Activated T-cell treated with anti-CD3 and anti-CD28 coated beads, Interleukin-2, amount 50 U/mL, for 72 hours (primary cell): ENCODE measurements at regions not wholly inside any gene's neighbourhood (a gene's known extent, or its start where the extent isn't known, plus 50 kb on each side); places are given as distances from the start of the nearest gene placed in this dataset.

Experiments
- ATAC-seq, 2 donors: fragments of 150-1000 bp; cut with Tn5 transposase; replicated peaks in 1 of 2; 2 replicates each; pipeline ENCODE4 v1.10.0; 2021; ENCODE audit warnings: moderate library complexity in 2 of 2, mild to moderate bottlenecking in 1 of 2
- DNase-seq, 2 donors: peaks; one replicate each; pipeline ENCODE4 v3.0.0; 2021 to 2022; ENCODE audit warnings: mixed read lengths in 1 of 2
- H3K27ac Mint-ChIP-seq: one replicate; pipeline ENCODE4 v1.8.0; 2022; ENCODE audit warnings: mild to moderate bottlenecking, moderate library complexity, mixed read lengths
- H3K27me3 Mint-ChIP-seq: one replicate; pipeline ENCODE4 v1.8.0; 2022; ENCODE audit warnings: low read depth, mixed read lengths
- H3K36me3 Mint-ChIP-seq, 2 donors: one replicate each; pipeline ENCODE4 v1.8.0; 2022; ENCODE audit warnings: mixed read lengths in 2 of 2, mild to moderate bottlenecking in 1 of 2; ENCODE audit not compliant: insufficient read depth in 2 of 2
- H3K4me1 Mint-ChIP-seq: one replicate; pipeline ENCODE4 v1.8.0; 2022; ENCODE audit warnings: low read depth, mixed read lengths
- H3K4me3 Mint-ChIP-seq, 2 donors: one replicate each; pipeline ENCODE4 v1.8.0; 2022; ENCODE audit warnings: mild to moderate bottlenecking in 2 of 2, mixed read lengths in 2 of 2, moderate library complexity in 2 of 2
- H3K9me3 Mint-ChIP-seq, 2 donors: one replicate each; pipeline ENCODE4 v1.8.0; 2022; ENCODE audit warnings: mixed read lengths in 2 of 2

GRCh38 chrX:130974323-130974722 lies 71.3 kb upstream of the ENOX2 start:
- peaks cover 22% of the 10 kb centered on the region for H3K27me3 Mint-ChIP-seq
- ATAC-seq (no peak), DNase-seq (no peak)
- no peaks in the 10 kb centered on the region for H3K36me3 Mint-ChIP-seq
- no peak overlapping the region for H3K4me3 Mint-ChIP-seq
- H3K4me1 Mint-ChIP-seq: no peaks in the 10 kb centered on the region
- no peaks in the 10 kb centered on the region for H3K9me3 Mint-ChIP-seq
- H3K27ac Mint-ChIP-seq: no peak overlapping the region

GRCh38 chrX:130975947-130976346 lies 72.9 kb upstream of the ENOX2 start:
- H3K36me3 Mint-ChIP-seq: no peaks in the 10 kb centered on the region
- DNase-seq (peak; percentile 21 to 36), ATAC-seq (peak; percentile 50 to 62)
- no peak overlapping the region for H3K4me3 Mint-ChIP-seq
- peaks cover 24% of the 10 kb centered on the region for H3K27me3 Mint-ChIP-seq
- no peaks in the 10 kb centered on the region for H3K4me1 Mint-ChIP-seq
- no peak overlapping the region for H3K27ac Mint-ChIP-seq
- H3K9me3 Mint-ChIP-seq: no peaks in the 10 kb centered on the region

DNA sequence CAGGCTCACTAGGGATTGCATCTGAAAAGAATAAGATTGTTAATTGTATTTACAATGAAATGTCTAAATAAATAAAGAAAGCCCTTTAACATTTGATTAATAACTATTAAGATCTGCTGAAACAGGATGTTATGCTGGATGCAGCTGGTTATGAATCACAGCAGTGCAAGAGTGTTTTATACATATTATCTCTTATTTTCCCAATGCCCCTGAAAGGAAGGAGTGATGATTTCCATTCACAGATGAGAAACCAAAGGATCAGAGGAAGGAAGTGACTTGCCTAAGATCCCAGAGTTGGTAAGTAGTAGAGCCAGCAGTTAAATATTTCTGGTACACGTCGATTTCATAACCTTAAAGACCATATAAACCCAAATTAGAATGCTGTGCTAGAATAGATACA lies 76.3 kb upstream of the ARHGAP36 start:
- Mint-ChIP-seq H3K4me3 (no peak overlapping the region), H3K27me3 (peaks cover 17% of the 10 kb centered on the region), H3K36me3 (no peaks in the 10 kb centered on the region), H3K9me3 (no peaks in the 10 kb centered on the region), H3K27ac (no peak overlapping the region), H3K4me1 (no peaks in the 10 kb centered on the region)
- DNase-seq (no peak), ATAC-seq (no peak)

DNA sequence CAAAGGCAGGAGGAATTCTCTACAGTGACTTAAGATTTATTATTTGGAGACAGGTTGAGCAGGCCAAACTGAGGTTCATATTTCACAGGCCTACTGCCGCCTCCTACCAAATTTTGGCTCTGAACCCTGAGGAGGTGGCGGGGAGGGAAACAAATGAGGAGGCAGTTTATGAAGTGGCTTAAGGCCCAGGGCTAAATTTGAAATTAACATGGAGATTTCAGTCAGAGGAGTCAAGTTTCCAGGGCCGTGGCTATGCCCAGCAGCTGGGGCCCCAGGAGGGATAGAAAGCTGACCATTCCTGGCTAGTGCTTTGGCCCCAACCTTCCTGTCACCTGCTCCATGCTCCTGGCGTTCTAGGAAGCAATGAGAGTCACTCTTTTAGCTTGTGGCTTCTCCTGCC lies 73.4 kb upstream of the ARHGAP36 start:
- Mint-ChIP-seq H3K9me3 (no peaks in the 10 kb centered on the region), H3K4me1 (no peaks in the 10 kb centered on the region), H3K36me3 (no peaks in the 10 kb centered on the region), H3K4me3 (no peak overlapping the region), H3K27ac (no peak overlapping the region), H3K27me3 (peaks cover 28% of the 10 kb centered on the region)
- DNase-seq (no peak), ATAC-seq (no peak)

DNA sequence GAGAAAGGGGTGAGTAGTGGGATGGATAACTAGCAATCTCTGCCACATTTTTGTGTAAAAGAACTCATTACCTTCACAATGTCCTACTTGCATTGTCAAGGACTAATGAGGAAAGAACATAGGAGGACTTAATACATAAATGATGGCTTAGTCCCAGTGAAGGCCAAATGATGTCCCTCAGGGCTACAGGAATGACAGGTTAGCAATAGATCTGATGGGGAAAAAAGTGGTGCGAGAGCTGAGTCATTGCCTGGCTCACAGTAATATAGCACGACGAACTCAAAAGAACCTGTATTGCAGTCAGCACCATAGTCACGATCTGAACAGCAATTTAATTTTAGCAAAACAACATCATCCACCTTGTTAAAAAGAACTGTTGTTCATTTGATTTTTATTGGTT lies 70.9 kb upstream of the ARHGAP36 start:
- Mint-ChIP-seq H3K27ac (no peak overlapping the region), H3K27me3 (peaks cover 32% of the 10 kb centered on the region), H3K4me1 (no peaks in the 10 kb centered on the region), H3K9me3 (no peaks in the 10 kb centered on the region), H3K4me3 (no peak overlapping the region), H3K36me3 (no peaks in the 10 kb centered on the region)
- DNase-seq (no peak), ATAC-seq (no peak)

GRCh38 chrX:130990723-130991122 lies 67.4 kb upstream of the ARHGAP36 start:
- DNase-seq (no peak), ATAC-seq (no peak)
- Mint-ChIP-seq H3K27me3 (peaks cover 40% of the 10 kb centered on the region), H3K4me1 (no peaks in the 10 kb centered on the region), H3K4me3 (no peak overlapping the region), H3K36me3 (no peaks in the 10 kb centered on the region), H3K9me3 (no peaks in the 10 kb centered on the region), H3K27ac (no peak overlapping the region)

GRCh38 chrX:130994671-130995070 lies 63.5 kb upstream of the ARHGAP36 start:
- Mint-ChIP-seq H3K4me3 (no peak overlapping the region), H3K4me1 (no peaks in the 10 kb centered on the region), H3K9me3 (no peaks in the 10 kb centered on the region), H3K27me3 (peaks cover 47% of the 10 kb centered on the region), H3K27ac (no peak overlapping the region), H3K36me3 (no peaks in the 10 kb centered on the region)
- ATAC-seq: no peak
- DNase-seq: peak; percentile 32 to 34

DNA sequence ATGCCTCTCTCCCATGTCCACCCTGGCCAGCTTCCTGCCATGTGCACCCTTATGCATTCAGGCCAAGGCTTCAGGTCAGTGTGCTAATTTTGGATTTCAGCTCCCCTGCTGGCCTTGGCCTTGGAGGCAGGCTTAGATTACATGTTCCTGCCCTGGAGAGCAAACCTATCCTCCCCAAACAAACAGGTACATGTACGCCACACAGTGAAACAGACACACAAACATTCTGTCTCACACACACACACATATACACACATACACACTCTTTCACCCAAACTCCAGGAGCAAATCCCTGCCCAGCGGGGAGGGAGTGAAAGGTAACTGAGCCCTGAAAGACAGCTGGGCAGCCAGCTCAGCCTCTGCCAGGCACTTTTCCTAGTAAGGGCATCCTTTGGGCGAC lies 62.7 kb upstream of the ARHGAP36 start:
- Mint-ChIP-seq H3K4me1 (no peaks in the 10 kb centered on the region), H3K9me3 (no peaks in the 10 kb centered on the region), H3K4me3 (no peak overlapping the region), H3K27ac (no peak overlapping the region), H3K36me3 (no peaks in the 10 kb centered on the region), H3K27me3 (peaks cover 42% of the 10 kb centered on the region)
- DNase-seq (no peak), ATAC-seq (no peak)

DNA sequence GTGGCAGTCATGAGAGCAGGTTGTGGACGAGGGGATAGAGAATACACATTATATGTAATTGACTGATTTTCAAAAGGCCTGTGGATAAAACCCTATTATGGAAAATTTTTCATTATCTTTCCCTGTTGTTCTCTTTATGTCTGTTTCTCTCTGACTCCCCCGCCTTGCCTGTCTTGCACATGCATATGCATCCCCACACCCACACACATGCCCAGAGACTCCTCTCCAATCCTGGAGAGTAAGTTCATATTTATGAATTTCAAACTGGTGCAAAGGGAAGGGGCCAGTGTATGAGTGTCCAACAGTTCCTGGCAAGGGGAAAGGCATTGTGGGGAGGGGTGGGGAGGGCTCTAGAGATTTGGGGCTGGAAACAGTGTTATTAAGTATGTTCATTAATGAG lies 60.8 kb upstream of the ARHGAP36 start:
- DNase-seq (no peak), ATAC-seq (no peak)

GRCh38 chrX:130999360-130999759 lies 58.8 kb upstream of the ARHGAP36 start:
- DNase-seq (no peak), ATAC-seq (no peak)
- Mint-ChIP-seq H3K4me1 (no peaks in the 10 kb centered on the region), H3K36me3 (no peaks in the 10 kb centered on the region), H3K9me3 (no peaks in the 10 kb centered on the region), H3K27ac (no peak overlapping the region), H3K27me3 (peaks cover 40% of the 10 kb centered on the region), H3K4me3 (no peak overlapping the region)

More for the DNA sequence above, 60.8 kb upstream of the ARHGAP36 start:
- Mint-ChIP-seq H3K4me3 (no peak overlapping the region), H3K27me3 (peaks cover 41% of the 10 kb centered on the region), H3K36me3 (no peaks in the 10 kb centered on the region), H3K4me1 (no peaks in the 10 kb centered on the region), H3K9me3 (no peaks in the 10 kb centered on the region), H3K27ac (no peak overlapping the region)
